Tibial nerve (tissue), 4 donors: ENCODE measurements at regions not wholly inside any gene's neighbourhood (a gene's known extent, or its start where the extent isn't known, plus 50 kb on each side); places are given as distances from the start of the nearest gene placed in this dataset.
A peak's percentile ranks its signal among the peaks of the same experiment; 100 is the strongest.
"Not testable (repeated sequence)": the region's sequence is repeated elsewhere in the genome, so short reads cannot be mapped to it uniquely, and the experiment has no call there.

Experiments used
- DNase-seq, 2 donors: peaks; one replicate each; pipeline ENCODE4 v3.0.0-alpha.2; 2019; ENCODE audit warnings: low spot score in 2 of 2
- H3K27ac ChIP-seq, 4 donors: fragments of 200-600 bp; sonication (generic) in 3 of 4; one replicate each; pipeline ENCODE4 v1.5.1; 2017 to 2019; ENCODE audit warnings: mild to moderate bottlenecking in 1 of 4
- H3K27me3 ChIP-seq, 2 donors: fragments of 200-600 bp; sonication (generic) in 1 of 2; one replicate each; pipeline versions ENCODE4 v1.5.1 to v1.6.0; 2017 to 2019
- H3K36me3 ChIP-seq, 3 donors: fragments of 200-600 bp; sonication (generic); one replicate each; pipeline ENCODE4 v1.5.1; 2018 to 2019
- H3K4me1 ChIP-seq, 4 donors: fragments of 200-600 bp; sonication (generic) in 3 of 4; one replicate each; pipeline ENCODE4 v1.5.1; 2017 to 2019
- H3K4me3 ChIP-seq, 4 donors: fragments of 200-600 bp; sonication (generic) in 3 of 4; one replicate each; pipeline ENCODE4 v1.5.1; 2017 to 2019; ENCODE audit warnings: mild to moderate bottlenecking in 1 of 4, moderate library complexity in 1 of 4
- H3K9me3 ChIP-seq, 4 donors: fragments of 200-600 bp; sonication (generic) in 3 of 4; one replicate each; pipeline ENCODE4 v1.5.1; 2017 to 2019
- WGBS, 2 donors: methylation state at CpG; one replicate each; pipeline ENCODE4 v1.1.5; 2018; 5-methylcytosine and 5-hydroxymethylcytosine counted together

DNA sequence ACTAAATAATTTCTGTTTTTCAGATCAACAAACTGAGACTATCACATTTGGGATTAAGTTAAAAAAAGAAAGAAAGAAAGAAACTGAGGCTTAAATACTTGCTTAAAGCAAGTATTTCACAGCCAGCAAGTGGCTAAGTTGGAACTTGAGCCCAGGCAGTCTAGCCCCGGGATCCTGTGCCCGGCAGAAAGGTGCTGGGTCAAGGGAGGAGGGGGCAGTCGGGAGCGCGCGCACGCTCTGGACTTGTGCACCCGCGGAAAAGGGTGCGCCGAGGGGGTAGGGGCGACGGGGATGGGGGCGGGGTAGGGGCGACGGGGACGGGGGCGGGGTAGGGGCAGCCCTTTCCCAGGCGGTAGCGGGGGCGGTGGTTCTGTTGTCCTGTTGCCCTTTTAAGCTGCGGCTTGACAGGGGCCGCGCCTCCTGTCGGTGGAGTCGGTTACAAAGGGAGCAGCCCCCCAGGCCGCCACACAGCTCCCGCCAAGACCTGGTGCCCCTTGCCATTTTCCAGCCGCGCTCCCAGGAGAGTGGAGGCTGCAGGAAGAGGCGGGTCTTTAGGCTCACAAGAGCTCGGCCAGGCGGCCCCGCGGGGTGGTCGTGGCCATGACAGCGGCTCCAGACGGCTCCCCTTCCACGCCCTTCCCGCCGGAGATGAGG lies 60.6 kb downstream of the GOLGA8T start:
- peak overlapping the region in 1 of 4 donors; percentile 42 for H3K4me3 ChIP-seq
- not testable (repeated sequence) for H3K36me3 ChIP-seq, H3K27me3 ChIP-seq, DNase-seq, H3K9me3 ChIP-seq, H3K4me1 ChIP-seq, H3K27ac ChIP-seq
- WGBS, 2 donors: no CpG with 5 or more reads among the region's 41 CpGs

DNA sequence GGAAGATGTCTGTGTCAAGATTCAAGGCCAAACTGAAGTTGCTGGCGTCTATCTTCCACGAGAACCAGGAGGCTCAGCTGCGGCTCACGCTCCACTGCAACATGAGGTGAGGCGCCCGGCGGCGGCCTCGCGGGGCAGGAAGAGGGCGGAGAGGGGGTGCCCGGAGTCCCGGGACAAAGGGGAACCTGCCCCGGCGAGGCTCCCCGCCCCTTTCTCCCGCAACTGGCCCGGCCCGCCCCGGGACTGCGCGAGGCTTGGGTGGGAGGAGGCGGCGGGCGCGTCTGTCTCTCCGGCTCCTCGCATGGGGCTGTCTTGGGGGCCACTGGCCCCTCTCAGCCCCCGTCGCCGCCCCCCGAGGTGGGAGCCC lies 61.1 kb downstream of the GOLGA8T start:
- 0% methylated on average over 5 to 16 of the region's 32 CpGs for WGBS, 2 donors
- DNase-seq, H3K36me3 ChIP-seq, H3K27me3 ChIP-seq, H3K9me3 ChIP-seq, H3K4me1 ChIP-seq, H3K27ac ChIP-seq: not testable (repeated sequence)
- peak overlapping the region in 1 of 4 donors; percentile 42 for H3K4me3 ChIP-seq

DNA sequence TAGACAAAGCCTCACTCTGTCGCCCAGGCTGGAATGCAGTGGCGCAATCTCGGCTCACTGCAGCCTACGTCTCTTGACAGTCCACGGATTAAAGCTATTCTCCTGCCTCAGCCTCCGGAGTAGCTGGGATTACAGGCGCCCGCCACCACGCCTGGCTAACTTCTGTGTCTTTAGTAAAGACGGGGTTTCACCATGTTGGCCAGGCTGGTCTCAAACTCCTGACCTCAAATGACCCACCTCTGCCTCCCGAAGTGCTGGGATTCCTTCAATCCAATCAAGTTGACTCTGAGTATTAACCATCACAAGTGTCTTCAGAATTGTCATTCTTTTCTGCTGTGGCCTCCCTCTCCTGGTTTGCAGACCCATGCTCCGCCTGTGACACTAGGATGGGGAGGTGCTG lies 61.9 kb downstream of the GOLGA8T start:
- H3K27me3 ChIP-seq, H3K4me1 ChIP-seq, H3K27ac ChIP-seq, DNase-seq, H3K36me3 ChIP-seq, H3K4me3 ChIP-seq, H3K9me3 ChIP-seq: not testable (repeated sequence)
- WGBS, 2 donors: 48 to 69% methylated on average over 9 to 12 of the region's 12 CpGs

DNA sequence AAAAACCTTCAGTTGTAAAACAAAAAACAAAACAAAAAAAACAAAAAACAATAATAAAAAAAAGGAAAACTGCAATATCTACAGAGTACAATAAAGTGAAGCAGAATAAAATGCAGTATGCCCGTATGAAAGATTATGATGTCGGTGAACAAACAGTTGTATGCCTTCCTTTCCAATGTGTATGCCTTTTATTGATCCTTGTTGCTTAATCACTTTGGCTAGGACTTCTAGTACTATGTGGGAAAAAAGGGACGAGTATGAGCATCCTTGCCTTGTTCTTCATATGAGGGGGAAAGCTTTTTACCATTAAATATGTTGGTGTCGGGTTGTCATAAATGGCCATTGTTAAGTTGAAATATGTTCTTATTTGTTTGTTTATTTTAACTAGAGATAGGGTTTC lies 66.7 kb downstream of the GOLGA8T start:
- H3K4me3 ChIP-seq, H3K36me3 ChIP-seq, H3K27me3 ChIP-seq, H3K4me1 ChIP-seq, DNase-seq, H3K9me3 ChIP-seq, H3K27ac ChIP-seq: not testable (repeated sequence)
- WGBS, 2 donors: 82 to 91% methylated on average over 2 to 3 of the region's 4 CpGs

DNA sequence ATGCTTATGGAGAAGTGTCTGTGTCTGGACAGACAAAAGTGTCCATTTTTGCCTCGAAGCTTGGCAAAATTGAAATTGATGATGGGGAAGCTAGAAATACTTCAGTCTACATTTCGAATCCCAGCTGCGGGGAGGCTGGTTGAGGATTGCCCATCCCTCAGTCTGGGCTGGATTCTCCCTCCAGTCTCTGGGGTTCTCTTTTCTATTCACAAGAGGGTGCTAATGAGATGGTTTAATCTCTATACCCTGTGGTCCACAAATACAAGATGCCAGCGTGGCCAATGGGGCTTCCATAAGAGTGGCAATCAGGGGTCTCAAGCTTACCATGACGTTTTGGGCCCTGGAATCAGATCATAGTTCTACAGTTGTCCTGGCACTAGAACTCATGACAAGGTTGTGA lies 78.9 kb downstream of the GOLGA8T start:
- H3K4me1 ChIP-seq, H3K27me3 ChIP-seq, H3K27ac ChIP-seq, H3K4me3 ChIP-seq, H3K36me3 ChIP-seq, H3K9me3 ChIP-seq, DNase-seq: not testable (repeated sequence)
- no CpG with 5 or more reads among the region's 5 CpGs for WGBS, 2 donors

DNA sequence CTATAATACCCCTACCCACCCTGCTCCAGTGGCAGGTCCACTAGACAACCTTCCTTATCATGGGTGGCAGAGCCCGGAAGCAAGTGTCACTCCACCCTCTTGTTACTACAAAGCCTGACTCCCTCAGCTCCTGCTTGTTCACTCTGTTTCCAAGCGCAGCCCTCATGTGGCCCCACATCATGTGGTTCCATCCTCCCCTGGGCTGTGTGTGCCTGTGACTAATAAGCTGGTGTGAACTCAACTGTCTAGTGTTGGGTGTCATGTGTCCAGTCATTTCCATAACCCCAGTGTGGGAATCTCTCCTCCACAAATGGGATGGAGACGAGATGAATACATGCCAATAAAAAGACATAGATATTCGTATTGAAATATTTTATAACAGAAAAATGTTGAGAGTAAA lies 87.0 kb downstream of the GOLGA8T start:
- not testable (repeated sequence) for H3K27me3 ChIP-seq, DNase-seq, H3K36me3 ChIP-seq, H3K9me3 ChIP-seq, H3K27ac ChIP-seq, H3K4me3 ChIP-seq, H3K4me1 ChIP-seq
- no CpG with 5 or more reads among the region's 4 CpGs for WGBS, 2 donors

DNA sequence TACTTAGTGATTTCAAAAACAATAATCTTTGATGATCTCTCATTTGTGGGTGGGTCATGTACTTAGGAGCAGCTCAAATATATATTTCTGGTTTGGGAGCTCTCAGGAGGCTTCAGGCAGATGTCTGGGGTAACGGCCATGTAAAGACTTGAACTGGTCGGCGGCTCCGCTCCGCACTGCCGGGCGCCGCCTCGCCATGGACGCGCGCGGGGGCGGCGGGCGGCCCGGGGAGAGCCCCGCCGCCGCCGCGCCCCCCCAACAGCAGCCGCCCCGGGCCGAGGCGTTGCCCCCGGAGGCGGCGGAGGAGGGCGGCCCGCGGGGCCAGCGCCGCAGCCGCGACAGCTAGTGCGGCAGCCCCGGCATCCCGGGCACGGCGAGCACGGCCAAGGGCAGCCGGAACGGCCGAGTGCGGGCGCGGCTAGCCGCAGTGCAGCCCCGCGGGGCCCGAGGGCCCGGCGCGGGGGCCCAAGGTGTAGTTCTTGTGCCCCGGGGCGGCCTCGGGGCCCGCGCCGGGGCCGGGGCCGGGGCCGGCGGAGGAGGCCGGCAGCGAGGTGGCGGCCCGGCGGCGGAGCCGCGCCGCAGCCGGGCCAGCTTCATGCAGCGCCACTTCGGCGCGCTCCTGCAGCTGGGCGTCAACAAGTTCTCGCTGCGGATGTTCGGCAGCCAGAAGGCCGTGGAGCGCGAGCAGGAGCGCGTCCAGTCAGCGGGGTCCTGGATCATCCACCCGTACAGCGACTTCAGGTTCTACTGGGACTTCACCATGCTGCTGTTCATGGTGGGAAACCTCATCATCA lies 88.1 kb downstream of the GOLGA8T start:
- no CpG with 5 or more reads among the region's 91 CpGs for WGBS, 2 donors
- not testable (repeated sequence) for H3K4me1 ChIP-seq, H3K27me3 ChIP-seq

DNA sequence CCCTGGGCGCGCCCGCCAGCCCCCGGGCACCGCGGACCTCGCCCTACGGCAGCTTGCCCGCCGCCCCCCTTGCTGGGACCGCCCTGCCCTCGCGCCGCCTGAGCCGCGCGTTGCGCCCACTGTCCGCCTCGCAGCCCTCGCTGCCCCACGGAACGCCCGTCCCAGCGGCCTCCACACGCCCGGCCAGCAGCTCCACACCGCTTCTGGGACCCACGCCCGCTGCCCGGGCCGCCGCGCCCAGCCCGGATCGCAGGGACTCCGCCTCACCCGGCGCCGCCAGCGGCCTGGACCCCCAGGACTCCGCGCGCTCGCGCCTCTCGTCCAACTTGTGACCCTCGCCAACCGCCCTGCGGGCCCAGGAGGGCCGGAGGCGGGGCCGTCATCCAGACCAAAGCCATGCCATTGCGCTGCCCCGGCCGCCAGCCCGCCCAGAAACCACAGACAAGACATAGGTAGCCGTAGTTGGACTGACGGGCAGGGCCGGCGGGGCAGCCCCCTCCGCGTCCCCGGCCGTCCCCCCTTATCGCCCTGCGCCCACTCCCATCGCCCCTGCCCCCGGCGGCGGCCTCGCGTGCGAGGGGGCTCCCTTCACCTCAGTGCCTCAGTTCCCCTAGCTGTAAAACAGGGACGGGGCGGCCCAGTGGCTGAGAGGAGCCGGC lies 90.5 kb downstream of the GOLGA8T start:
- H3K36me3 ChIP-seq, H3K4me3 ChIP-seq, H3K27me3 ChIP-seq, H3K9me3 ChIP-seq, DNase-seq, H3K4me1 ChIP-seq, H3K27ac ChIP-seq: not testable (repeated sequence)
- no CpG with 5 or more reads among the region's 77 CpGs for WGBS, 2 donors

More for the DNA sequence above, 88.1 kb downstream of the GOLGA8T start:
- not testable (repeated sequence) for DNase-seq, H3K4me3 ChIP-seq, H3K9me3 ChIP-seq, H3K27ac ChIP-seq, H3K36me3 ChIP-seq

DNA sequence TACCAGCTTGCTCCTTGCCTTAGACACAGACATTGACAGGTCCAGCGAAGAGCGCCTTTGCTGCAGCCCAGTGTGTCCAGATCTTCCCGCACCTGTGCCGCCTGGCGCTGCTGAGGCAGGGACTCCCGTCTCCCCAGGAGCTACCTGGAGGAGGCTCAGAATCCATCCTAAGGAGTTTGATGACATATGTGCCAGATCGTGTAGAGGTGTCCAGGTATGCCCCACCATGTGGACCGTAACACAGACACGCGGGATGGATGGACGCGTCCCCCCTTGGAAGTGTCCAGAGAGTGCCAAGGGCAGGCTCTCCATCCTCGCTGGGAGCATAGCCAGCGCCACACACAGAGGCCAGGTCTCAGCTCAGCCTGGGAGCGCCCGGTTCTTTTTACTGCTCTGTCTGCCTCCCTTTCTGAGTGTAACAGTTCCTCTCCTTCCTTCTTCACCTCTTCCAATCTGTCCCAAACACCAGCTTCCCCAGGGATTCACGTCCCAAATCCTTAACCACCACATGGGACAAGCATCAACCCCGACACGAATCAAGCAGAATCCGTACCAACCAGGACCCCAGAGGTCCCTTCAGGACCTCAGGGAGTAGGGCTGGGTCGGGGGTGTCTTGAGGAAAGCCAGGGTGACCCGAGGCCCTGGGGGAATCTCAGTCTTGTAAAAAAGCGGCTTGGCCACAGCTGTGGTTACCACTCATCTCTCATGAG lies 126.7 kb downstream of the GOLGA8T start:
- H3K4me3 ChIP-seq, H3K4me1 ChIP-seq, H3K27me3 ChIP-seq, H3K36me3 ChIP-seq, DNase-seq, H3K27ac ChIP-seq, H3K9me3 ChIP-seq: not testable (repeated sequence)
- 96% methylated on average over 8 to 14 of the region's 23 CpGs for whole genome bisulfite sequencing, 2 donors

DNA sequence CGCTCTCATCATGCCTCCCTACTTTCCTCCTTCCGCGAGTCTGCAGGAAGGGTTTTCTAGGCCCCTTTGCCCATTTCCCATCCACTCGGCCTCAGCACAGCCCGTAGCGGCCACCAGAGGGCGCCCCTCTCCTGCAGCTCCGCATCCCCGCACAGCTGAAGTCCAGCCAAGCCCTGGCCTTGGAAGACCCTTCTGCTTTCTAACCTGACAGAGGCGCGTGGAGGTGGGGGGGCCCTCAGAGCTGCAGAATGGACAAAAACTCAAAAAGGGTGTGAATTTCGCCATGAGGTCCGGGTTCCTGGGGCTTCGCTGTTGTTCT lies 127.2 kb downstream of the GOLGA8T start:
- not testable (repeated sequence) for H3K4me1 ChIP-seq, H3K27ac ChIP-seq, H3K9me3 ChIP-seq, H3K36me3 ChIP-seq, DNase-seq, H3K27me3 ChIP-seq, H3K4me3 ChIP-seq
- WGBS, 2 donors: no CpG with 5 or more reads among the region's 14 CpGs

DNA sequence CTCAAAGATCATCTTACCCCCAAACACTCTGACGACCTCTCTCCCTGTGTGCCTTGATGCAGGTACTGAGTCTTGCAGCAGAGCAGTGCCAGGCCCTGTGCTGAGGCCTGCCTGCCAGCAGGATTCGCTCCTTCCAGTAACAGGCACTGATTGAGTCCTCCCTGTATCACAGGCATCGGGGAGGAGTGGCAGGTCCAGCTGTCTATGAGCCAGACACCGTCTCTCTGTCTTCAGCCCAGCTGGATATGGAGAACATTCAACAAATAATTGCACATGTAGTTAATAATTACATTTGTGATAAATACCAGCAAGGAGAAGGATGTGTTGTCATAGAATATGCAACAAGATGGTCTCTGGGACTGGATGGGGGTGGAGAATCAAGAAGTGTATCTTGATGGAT lies 129.1 kb downstream of the GOLGA8T start:
- not testable (repeated sequence) for H3K4me1 ChIP-seq, H3K27me3 ChIP-seq, H3K9me3 ChIP-seq, DNase-seq, H3K36me3 ChIP-seq, H3K27ac ChIP-seq, H3K4me3 ChIP-seq
- WGBS, 2 donors: 80% methylated on average over 1 to 3 of the region's 4 CpGs

DNA sequence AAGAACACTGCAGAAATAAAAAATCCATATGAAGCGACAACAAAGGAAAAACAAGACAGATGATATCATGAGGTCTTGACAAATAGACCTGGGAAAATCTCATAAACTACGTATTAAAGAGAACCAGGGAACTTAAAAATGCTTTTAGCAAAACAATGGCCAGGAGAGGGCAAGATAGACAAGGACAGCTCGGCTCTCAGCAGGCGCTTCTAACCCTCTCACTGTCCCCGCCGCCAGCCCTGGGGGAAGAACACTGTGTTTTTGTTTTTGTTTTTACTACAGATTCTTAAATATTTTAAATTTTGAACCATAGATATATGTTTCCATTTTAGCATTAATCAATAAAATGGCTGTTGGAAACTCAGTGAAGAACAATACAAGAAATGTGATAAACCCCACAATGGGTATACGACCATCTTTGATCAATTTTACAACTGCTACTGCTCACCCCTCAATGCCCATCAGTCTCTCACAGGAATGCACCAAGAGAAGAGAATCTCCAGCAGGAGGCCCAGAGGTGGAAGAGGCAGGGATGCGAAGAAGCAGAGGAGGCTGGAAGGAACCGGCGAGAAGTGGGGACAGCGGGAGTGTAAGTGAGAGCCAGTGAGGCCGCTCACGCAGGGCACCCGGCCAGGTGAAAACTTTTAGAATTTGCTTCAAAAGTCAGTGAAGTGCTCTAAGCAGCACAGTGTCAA lies 98.0 kb downstream of the CHRFAM7A start:
- H3K27me3 ChIP-seq, DNase-seq, H3K36me3 ChIP-seq, H3K4me3 ChIP-seq, H3K4me1 ChIP-seq, H3K9me3 ChIP-seq, H3K27ac ChIP-seq: not testable (repeated sequence)
- 79% methylated on average over 7 of the region's 14 CpGs; no CpG with 5 or more reads in 1 of the 2 donors for whole genome bisulfite sequencing, 2 donors

DNA sequence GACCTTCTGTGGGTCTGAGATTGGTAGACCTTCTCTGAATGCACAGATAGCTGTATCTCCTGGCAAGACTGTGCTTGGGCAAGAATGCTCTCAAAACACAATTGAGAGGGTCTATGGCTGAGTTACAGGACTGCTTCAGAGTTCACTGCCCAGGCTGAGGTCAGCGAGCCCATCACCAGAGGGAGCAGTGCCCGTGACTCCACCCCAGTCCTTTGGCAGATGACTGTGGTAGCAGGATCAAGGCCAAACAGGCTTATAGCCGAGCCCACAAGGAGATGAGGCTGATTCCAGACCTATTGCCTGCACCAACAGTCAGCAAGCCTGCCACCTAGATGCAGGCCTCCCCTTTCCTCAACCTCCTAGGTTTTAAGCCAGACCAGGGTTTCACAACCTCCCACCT lies 89.4 kb downstream of the CHRFAM7A start:
- H3K4me3 ChIP-seq, DNase-seq, H3K4me1 ChIP-seq, H3K27ac ChIP-seq, H3K27me3 ChIP-seq, H3K36me3 ChIP-seq, H3K9me3 ChIP-seq: not testable (repeated sequence)
- WGBS, 2 donors: no CpG with 5 or more reads among the region's 3 CpGs
